Pancreas (tissue), 10 donors: ENCODE measurements at regions not wholly inside any gene's neighbourhood (a gene's known extent, or its start where the extent isn't known, plus 50 kb on each side); places are given as distances from the start of the nearest gene placed in this dataset.
"Not testable (repeated sequence)": the region's sequence is repeated elsewhere in the genome, so short reads cannot be mapped to it uniquely, and the experiment has no call there.

Experiments
- ATAC-seq, 4 donors: fragments of 200-7000 bp; cut with Tn5 transposase; one replicate each; pipeline versions ENCODE4 v1.8.0 to v1.9.1; 2020; ENCODE audit warnings: mild to moderate bottlenecking in 4 of 4, moderate library complexity in 4 of 4
- DNase-seq, 6 donors: peaks; one replicate each; pipeline ENCODE4 v3.0.0-alpha.2; 2020
- FAIRE-seq: peaks from 2 replicates; lab custom pipeline; 2012; peaks lifted over from hg19 to GRCh38; lab: Jason Lieb, UNC
- H3K27ac ChIP-seq, 4 donors: fragments of 200-600 bp; sonication (generic); 1 replicate in 3 of 4; 2 replicates in 1 of 4; pipeline versions ENCODE4 v1.5.0 to v1.8.0; 2020
- H3K27me3 ChIP-seq, 4 donors: fragments of 200-600 bp; one replicate each; pipeline ENCODE4 v1.8.0; 2021
- H3K36me3 ChIP-seq, 3 donors: fragments of 200-600 bp; sonication (generic) in 1 of 3; one replicate each; pipeline versions ENCODE4 v1.5.0 to v1.8.0; 2020 to 2021
- H3K4me1 ChIP-seq, 3 donors: fragments of 200-600 bp; one replicate each; pipeline ENCODE4 v1.8.0; 2021
- H3K4me3 ChIP-seq, 4 donors: fragments of 200-600 bp; sonication (generic) in 2 of 4; one replicate each; pipeline versions ENCODE4 v1.5.0 to v1.8.0; 2020 to 2021
- H3K9me3 ChIP-seq, 4 donors: fragments of 200-600 bp; one replicate each; pipeline ENCODE4 v1.8.0; 2021
- WGBS, 2 donors: extraction: QIAGEN DNeasy Blood & Tissue Kit; methylation state at CpG; one replicate each; pipeline ENCODE4 v1.1.7; 2013; 5-methylcytosine and 5-hydroxymethylcytosine counted together
- intact Hi-C, 3 donors: fragments of 100-400 bp; cut with DNase I; formaldehyde crosslinking; loops; one replicate each; pipeline versions ENCODE4 v1.11.1 to v1.14.2; 2022
- donor health status: healthy with polysubstance abuse.
- donor health status: DM: no; HTN: no; CAD: no; lungs with moderate emphysema.
- donor health status: DM: no; HTN: no; CAD: no.
- donor health status: control.
- donor health status: control.
- donor health status: Bipolar disorder and iron deficiency.
- donor health status: DM: yes; HTN: yes; CAD: no.
- donor health status: DM: no; HTN: no; CAD: no.
- donor health status: DM: no; HTN: no; CAD: no.
- donor health status: DM: yes; HTN: yes; CAD: no.

- ATAC-seq, DNase-seq, H3K27me3 ChIP-seq, H3K36me3 ChIP-seq, H3K4me3 ChIP-seq, H3K27ac ChIP-seq, H3K9me3 ChIP-seq, intact Hi-C loops, H3K4me1 ChIP-seq: not testable (repeated sequence)
- FAIRE-seq, result peak; percentile 37
- 79 to 96% methylated on average over 2 to 3 of the region's 5 CpGs for WGBS, 2 donors
Measured at GRCh38 chr6:26859067-26859770, 199.7 kb upstream of the ZNF322 start.

- not testable (repeated sequence) for FAIRE-seq
Measured at GRCh38 chr6:26859771-26860163, 200.2 kb upstream of the ZNF322 start.

GRCh38 chr6:26861913-26862312, 202.4 kb upstream of the ZNF322 start:
- FAIRE-seq, H3K9me3 ChIP-seq, DNase-seq, intact Hi-C loops, H3K27me3 ChIP-seq, H3K4me1 ChIP-seq, H3K36me3 ChIP-seq, H3K27ac ChIP-seq, H3K4me3 ChIP-seq, ATAC-seq: not testable (repeated sequence)
- 97 to 100% methylated on average over 1 to 2 of the region's 2 CpGs for WGBS, 2 donors

More at GRCh38 chr6:26859771-26860163, 200.2 kb upstream of the ZNF322 start:
- H3K36me3 ChIP-seq, H3K4me1 ChIP-seq, H3K27me3 ChIP-seq, DNase-seq, ATAC-seq, H3K9me3 ChIP-seq, H3K4me3 ChIP-seq, H3K27ac ChIP-seq, intact Hi-C loops: not testable (repeated sequence)
- WGBS, 2 donors, result 96 to 97% methylated on average over 2 of the region's 2 CpGs

GRCh38 chr6:26863641-26864040, 204.1 kb upstream of the ZNF322 start:
- H3K36me3 ChIP-seq, ATAC-seq, intact Hi-C loops, DNase-seq, H3K4me3 ChIP-seq, FAIRE-seq, H3K27me3 ChIP-seq, H3K4me1 ChIP-seq, H3K27ac ChIP-seq, H3K9me3 ChIP-seq: not testable (repeated sequence)
- WGBS, 2 donors, result 83% methylated on average over 6 of the region's 6 CpGs

GRCh38 chr6:26898785-26899184, 239.2 kb upstream of the ZNF322 start:
- DNase-seq, H3K9me3 ChIP-seq, H3K36me3 ChIP-seq, H3K4me3 ChIP-seq, ATAC-seq, intact Hi-C loops, FAIRE-seq, H3K27me3 ChIP-seq, H3K27ac ChIP-seq, H3K4me1 ChIP-seq: not testable (repeated sequence)
- WGBS, 2 donors, result 93 to 96% methylated on average over 8 to 9 of the region's 9 CpGs

- H3K4me3 ChIP-seq, H3K27ac ChIP-seq, DNase-seq, H3K4me1 ChIP-seq, intact Hi-C loops, H3K9me3 ChIP-seq, ATAC-seq, FAIRE-seq, H3K36me3 ChIP-seq, H3K27me3 ChIP-seq: not testable (repeated sequence)
- 95% methylated on average over 2 of the region's 2 CpGs for WGBS, 2 donors
Measured at GRCh38 chr6:26924206-26924605, 264.7 kb upstream of the ZNF322 start.

- 50 to 53% methylated on average over 1 of the region's 2 CpGs for WGBS, 2 donors
- not testable (repeated sequence) for ATAC-seq, H3K9me3 ChIP-seq
Measured at GRCh38 chr6:26928190-26928589, 268.6 kb upstream of the ZNF322 start.

GRCh38 chr6:26937258-26937657, 277.7 kb upstream of the ZNF322 start:
- ATAC-seq, DNase-seq, H3K4me3 ChIP-seq, H3K27ac ChIP-seq, FAIRE-seq, H3K9me3 ChIP-seq, H3K27me3 ChIP-seq, H3K4me1 ChIP-seq, intact Hi-C loops, H3K36me3 ChIP-seq: not testable (repeated sequence)
- WGBS, 2 donors, result 88 to 91% methylated on average over 1 of the region's 1 CpG

More at GRCh38 chr6:26928190-26928589, 268.6 kb upstream of the ZNF322 start:
- H3K27me3 ChIP-seq, H3K27ac ChIP-seq, H3K36me3 ChIP-seq, FAIRE-seq, intact Hi-C loops, DNase-seq, H3K4me3 ChIP-seq, H3K4me1 ChIP-seq: not testable (repeated sequence)

- H3K4me3 ChIP-seq, H3K36me3 ChIP-seq, DNase-seq, H3K27ac ChIP-seq, H3K27me3 ChIP-seq, intact Hi-C loops, FAIRE-seq, ATAC-seq, H3K4me1 ChIP-seq, H3K9me3 ChIP-seq: not testable (repeated sequence)
- WGBS, 2 donors, result 87 to 92% methylated on average over 3 of the region's 3 CpGs
Measured at GRCh38 chr6:26951211-26951610, 291.7 kb upstream of the ZNF322 start.

GRCh38 chr6:26956078-26956600, 291.4 kb upstream of the PRSS16 start:
- FAIRE-seq, H3K36me3 ChIP-seq, intact Hi-C loops, H3K27me3 ChIP-seq, H3K4me1 ChIP-seq, H3K9me3 ChIP-seq: not testable (repeated sequence)
- Histone ChIP-seq H3K27ac (peak overlapping the region; percentile 79 to 92 (median 90)), H3K4me3 (peak overlapping the region; percentile 44 to 60 (median 54))
- peak in 3 of 4 donors; percentile 54 to 75 (median 68) for ATAC-seq
- peak in 5 of 6 donors; percentile 51 to 65 (median 54) for DNase-seq
- WGBS, 2 donors, result 5 to 7% methylated on average over 3 to 11 of the region's 20 CpGs
